NCI-H1930 (cell line): ENCODE measurements at regions not wholly inside any gene's neighbourhood (a gene's known extent, or its start where the extent isn't known, plus 50 kb on each side); places are given as distances from the start of the nearest gene placed in this dataset.

Source experiments
- DNase-seq, 2 experiments: peaks; one replicate each; lab custom pipeline; 2025; lab: John Stamatoyannopoulos, UW

DNA sequence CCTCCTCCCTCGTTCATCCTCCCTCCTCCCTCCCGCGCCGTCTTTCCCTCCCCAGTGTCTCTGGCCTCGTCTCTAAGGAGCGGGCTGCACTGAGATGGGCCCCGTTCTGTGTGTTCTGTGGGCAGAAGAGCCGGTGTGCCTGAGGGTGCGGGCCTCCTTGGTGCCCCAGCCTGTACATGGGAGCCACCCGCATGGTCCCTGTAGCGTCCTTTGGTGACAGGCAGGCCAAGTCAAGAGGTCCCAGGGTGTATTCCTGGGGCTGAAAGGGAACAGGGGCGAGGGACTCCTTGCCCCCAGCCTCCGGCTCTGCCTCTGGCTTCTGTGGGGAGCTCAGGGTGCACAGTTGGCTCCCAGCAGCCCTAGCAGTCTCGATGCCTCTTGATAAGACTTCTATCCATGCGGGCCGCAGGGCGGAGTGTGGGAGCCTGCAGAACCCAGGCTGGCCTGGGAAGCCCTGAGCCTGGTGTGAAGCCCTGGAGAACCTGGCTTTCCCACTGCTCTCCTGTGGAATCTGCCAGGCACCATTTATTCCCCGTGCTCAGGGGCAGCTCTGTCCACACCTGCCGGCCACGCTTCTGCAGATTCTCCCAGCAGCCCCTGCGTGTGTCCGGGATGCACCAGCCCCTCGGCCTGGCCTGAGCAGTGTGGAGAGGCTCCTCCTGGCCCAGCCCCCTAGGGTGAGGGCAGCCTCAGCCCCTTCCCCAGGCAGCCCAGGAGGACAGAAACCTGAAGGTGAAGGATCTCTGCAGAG lies 181.3 kb downstream of the KIF26A start:
- no peak for DNase-seq

GRCh38 chr14:104320611-104321086 lies 182.3 kb downstream of the KIF26A start:
- DNase-seq: no peak

DNA sequence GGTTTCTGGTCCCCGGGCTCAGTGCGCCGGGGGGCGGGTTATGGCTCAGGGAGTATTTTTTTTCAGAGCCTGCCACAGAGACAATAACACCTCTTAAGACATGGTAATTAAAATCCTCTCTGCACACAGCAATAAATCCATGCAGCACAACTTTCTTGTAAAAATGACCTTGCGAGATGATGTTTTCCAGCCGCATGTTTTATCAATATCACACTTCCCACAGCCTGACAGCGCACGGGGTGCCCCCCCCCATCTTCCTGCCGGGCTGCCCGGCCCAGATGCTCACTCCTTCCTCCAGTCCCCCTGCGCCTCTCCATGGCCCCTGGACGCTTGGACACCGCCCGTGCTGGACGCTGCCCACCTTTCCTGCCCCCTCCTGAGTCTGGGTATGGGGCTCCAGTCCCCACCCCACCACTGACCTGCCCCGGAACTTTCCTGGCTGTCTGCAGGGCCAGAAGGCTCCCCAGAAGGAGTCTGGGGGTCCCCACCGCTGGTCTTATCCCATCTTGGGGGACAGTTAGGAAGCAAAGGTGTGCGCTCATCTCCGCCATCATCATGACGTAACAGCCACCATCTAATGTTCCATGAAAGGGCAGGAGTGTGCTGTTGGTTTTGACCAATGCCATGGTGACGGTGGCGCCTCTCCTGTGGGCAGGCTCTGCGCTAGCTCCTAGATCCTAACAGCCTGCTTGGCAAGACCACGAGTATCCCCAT lies 182.9 kb downstream of the KIF26A start:
- DNase-seq: no peak

- DNase-seq: no peak
These were observed 183.4 kb downstream of the KIF26A start for GRCh38 chr14:104321802-104322130.

- no peak for DNase-seq
These were observed 184.4 kb downstream of the KIF26A start for GRCh38 chr14:104322531-104323366.

- DNase-seq: no peak
These were observed 185.3 kb downstream of the KIF26A start for GRCh38 chr14:104323551-104324175.

DNA sequence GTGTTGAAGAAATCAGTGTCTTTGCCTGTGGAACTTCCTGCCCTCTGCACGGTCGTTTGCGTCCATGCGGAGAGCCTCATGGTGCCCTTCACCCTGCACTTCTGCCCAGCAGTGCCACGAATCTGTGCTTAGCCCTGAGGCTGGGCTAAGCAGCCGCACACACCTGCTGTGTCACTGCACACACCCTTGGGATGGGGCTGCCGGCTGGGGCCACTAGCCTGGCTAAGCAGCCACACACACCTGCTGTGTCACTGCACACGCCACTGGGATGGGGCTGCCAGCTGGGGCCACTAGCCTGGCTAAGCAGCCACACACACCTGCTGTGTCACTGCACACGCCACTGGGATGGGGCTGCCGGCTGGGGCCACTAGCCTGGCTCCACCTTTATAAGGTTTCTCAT lies 188.5 kb downstream of the KIF26A start:
- no peak for DNase-seq

- no peak for DNase-seq
These were observed 190.2 kb downstream of the KIF26A start for GRCh38 chr14:104328607-104329006.

- DNase-seq: no peak
These were observed 191.4 kb downstream of the KIF26A start for GRCh38 chr14:104329793-104330192.

DNA sequence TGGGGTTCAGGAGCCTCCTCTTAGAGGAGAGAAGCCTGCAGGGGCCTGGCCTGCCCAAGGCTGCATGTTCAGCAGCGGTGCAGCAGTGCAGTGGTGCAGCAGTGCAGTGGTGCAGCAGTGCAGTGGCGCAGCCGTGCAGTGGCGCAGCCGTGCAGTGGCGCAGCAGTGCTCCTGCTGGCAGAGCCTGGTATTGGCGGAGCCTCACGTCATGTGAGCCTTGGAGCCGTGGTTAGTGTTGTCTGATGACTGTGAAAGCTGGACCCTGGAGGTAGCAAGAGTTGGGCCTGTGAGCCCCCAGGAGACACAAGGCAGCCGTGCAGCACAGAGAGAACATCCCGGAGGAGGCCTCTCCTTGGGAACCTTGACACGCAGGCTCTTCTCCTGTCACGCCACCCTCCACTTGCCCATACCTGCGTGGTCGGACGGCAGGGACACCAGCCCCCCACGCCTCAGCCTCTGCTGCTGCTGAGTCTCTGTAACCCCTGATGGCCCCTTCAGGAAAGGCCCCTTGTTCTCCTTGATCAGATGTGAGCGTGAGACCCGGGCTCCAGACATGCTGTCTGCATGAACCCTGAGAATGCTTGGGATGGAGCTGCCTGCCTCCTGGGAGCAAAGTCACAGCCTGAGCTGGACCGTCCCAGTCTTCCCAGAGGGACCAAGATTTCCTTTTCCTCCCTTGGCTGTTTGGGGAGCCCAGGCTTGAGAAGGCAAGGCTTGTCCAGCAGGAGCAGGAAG lies 193.7 kb downstream of the KIF26A start:
- DNase-seq: peak in 1 of 2 experiments; percentile 17

DNA sequence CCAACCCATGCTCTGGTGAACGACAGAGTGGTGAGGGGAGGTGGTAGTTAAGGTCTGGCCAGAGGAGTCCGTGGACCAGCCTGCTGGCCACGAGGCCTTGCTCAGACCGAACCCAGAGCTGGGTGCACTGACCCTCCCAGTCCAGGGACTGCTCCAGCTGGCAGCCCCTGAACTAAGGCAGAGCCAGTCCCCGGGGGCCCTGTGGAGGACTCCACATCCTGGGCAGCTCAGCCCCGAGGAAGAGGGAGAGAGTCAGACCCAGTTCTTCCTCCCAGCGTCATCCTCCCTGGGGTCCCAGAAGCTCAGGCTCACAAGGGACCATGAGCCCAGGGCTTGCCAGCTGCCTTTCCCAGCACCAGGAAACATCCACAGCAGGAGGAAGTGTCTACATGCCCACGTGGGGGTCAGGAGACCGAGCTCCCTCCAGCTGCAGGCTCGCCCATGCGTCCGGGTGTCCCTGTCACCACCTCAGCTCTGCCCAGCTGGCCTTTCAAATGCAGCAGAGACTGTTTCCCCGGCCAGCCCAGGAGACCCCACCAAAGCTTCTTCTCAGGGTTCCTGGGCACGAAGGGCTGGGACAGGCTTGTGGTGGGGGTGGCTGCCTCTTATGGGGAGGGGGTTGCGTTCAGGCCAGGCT lies 194.4 kb downstream of the KIF26A start:
- no peak for DNase-seq

GRCh38 chr14:104333646-104334423 lies 195.4 kb downstream of the KIF26A start:
- no peak for DNase-seq

- DNase-seq: no peak
These were observed 196.2 kb downstream of the KIF26A start for GRCh38 chr14:104334424-104335161.

DNA sequence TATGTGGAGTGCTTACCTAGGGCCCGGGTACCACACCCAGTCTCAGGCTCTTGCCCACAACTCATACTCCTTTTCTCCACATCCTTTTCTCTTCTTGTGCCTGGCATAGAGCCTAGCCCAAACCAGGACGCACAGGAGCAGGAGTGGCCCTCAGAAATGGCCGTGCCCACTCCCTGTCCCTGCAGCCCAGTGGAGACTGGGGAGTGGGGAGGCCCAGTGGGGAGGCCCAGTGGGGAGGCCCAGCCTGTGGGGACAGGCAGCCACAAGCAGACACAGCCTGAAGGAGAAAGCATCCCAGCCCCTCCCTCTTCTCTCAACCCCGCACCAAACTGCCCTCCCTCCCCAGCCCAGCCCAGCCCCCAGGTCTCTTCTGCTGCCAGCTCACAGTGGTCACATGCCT lies 196.8 kb downstream of the KIF26A start:
- no peak for DNase-seq

GRCh38 chr14:104335611-104336010 lies 197.2 kb downstream of the KIF26A start:
- DNase-seq: no peak

- DNase-seq: no peak
These were observed 199.0 kb downstream of the KIF26A start for GRCh38 chr14:104337351-104337750.

DNA sequence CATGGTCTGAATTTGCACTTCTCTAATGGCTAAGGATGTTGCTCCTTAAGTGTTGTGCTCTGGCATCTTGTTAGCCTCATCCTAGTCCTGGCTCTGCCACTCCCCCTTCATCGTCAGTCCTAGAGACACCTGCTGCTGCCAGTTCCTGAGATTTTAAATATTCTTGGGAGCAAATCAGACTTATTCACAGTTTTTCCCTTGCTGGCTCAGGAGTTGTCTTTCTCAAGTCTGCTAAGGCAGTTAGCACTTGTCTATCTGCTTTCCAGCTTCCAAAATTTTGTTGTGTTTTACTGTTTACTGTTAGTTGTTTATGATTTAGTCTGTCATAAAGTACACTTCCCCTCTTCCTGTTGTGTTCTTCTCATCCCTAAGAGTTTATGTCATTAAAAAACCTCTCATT lies 201.0 kb downstream of the KIF26A start:
- DNase-seq: no peak

DNA sequence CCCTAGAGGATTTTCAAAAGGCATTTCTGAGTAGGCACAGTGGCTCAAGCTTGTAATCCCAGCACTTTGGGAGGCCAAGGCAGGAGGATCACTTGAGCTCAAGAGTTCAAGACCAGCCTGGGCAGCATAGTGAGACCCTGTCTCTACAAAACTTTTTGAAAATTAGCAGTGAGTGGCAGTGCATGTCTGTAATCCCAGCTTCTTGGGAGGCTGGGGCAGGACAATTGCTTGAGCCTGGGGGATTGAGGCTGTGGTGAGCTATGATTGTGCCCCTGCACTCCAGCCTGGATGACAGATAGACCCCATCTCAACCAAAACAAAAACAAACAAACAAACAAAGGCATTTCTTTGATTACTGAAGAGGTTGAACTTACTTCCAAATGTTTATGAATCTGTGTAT lies 201.4 kb downstream of the KIF26A start:
- DNase-seq: no peak
